ENCODE measurements at regions not wholly inside any gene's neighbourhood (a gene's known extent, or its start where the extent isn't known, plus 50 kb on each side); places are given as distances from the start of the nearest gene placed in this dataset.

- Histone ChIP-seq H3K9me3 (no peaks in the 10 kb centered on the region), H3K27me3 (no peaks in the 10 kb centered on the region), H3K4me1 (no peaks in the 10 kb centered on the region), H3K27ac (no peak overlapping the region), H3K36me3 (no peaks in the 10 kb centered on the region), H3K4me3 (no peak overlapping the region)
- no peak for DNase-seq
- WGBS (ENCODE audit: insufficient coverage, low coverage, low lambda C conversion rate, missing lambda C conversion rate): 59% methylated on average over 2 of the region's 2 CpGs
- TF ChIP-seq CTCF (IDR thresholded peaks at IDR 0.05) (no peak), POLR2A (IDR thresholded peaks at IDR 0.05) (no peak)
- intact Hi-C loops (cut with DNase I): no loop called here
- no peak for ATAC-seq
These were observed 332.0 kb upstream of the MAF start for GRCh38 chr16:79932572-79932971.

GRCh38 chr16:79931721-79932120 lies 331.2 kb upstream of the MAF start:
- DNase-seq (no peak), ATAC-seq (no peak)
- H3K36me3 ChIP-seq: no peaks in the 10 kb centered on the region
- H3K27ac ChIP-seq: no peak overlapping the region
- WGBS (ENCODE audit: insufficient coverage, low coverage, low lambda C conversion rate, missing lambda C conversion rate): 100% methylated on average over 1 of the region's 1 CpG
- no peaks in the 10 kb centered on the region for H3K27me3 ChIP-seq
- intact Hi-C loops (cut with DNase I): no loop called here
- no peak for TF ChIP-seq POLR2A (IDR thresholded peaks at IDR 0.05)
- no peak for TF ChIP-seq CTCF (IDR thresholded peaks at IDR 0.05)
- H3K9me3 ChIP-seq: no peaks in the 10 kb centered on the region
- no peak overlapping the region for H3K4me3 ChIP-seq
- H3K4me1 ChIP-seq: no peaks in the 10 kb centered on the region

- no peak for DNase-seq
- intact Hi-C loops (cut with DNase I): no loop called here
- no peak for ATAC-seq
- H3K36me3 ChIP-seq: no peaks in the 10 kb centered on the region
- H3K4me3 ChIP-seq: no peak overlapping the region
- H3K4me1 ChIP-seq: no peaks in the 10 kb centered on the region
- no peaks in the 10 kb centered on the region for H3K27me3 ChIP-seq
- H3K9me3 ChIP-seq: no peaks in the 10 kb centered on the region
- H3K27ac ChIP-seq: no peak overlapping the region
- WGBS (ENCODE audit: insufficient coverage, low coverage, low lambda C conversion rate, missing lambda C conversion rate): 33% methylated on average over 2 of the region's 2 CpGs
- no peak for TF ChIP-seq CTCF (IDR thresholded peaks at IDR 0.05)
- TF ChIP-seq POLR2A (IDR thresholded peaks at IDR 0.05): no peak
These were observed 328.9 kb upstream of the MAF start for GRCh38 chr16:79929260-79929965.

GRCh38 chr16:79928142-79928873 lies 327.8 kb upstream of the MAF start:
- ATAC-seq: no peak
- Histone ChIP-seq H3K36me3 (no peaks in the 10 kb centered on the region), H3K27ac (no peak overlapping the region), H3K9me3 (no peaks in the 10 kb centered on the region), H3K4me1 (no peaks in the 10 kb centered on the region), H3K27me3 (no peaks in the 10 kb centered on the region), H3K4me3 (no peak overlapping the region)
- WGBS (ENCODE audit: insufficient coverage, low coverage, low lambda C conversion rate, missing lambda C conversion rate): 62% methylated on average over 9 of the region's 9 CpGs
- peak in 1 of 3 donors; percentile 21 for DNase-seq
- intact Hi-C loops (cut with DNase I): no loop called here
- TF ChIP-seq POLR2A (IDR thresholded peaks at IDR 0.05) (no peak), CTCF (IDR thresholded peaks at IDR 0.05) (no peak)

All from right lobe of liver (tissue), 6 donors.